Thyroid gland (tissue), 4 donors: ENCODE measurements at regions not wholly inside any gene's neighbourhood (a gene's known extent, or its start where the extent isn't known, plus 50 kb on each side); places are given as distances from the start of the nearest gene placed in this dataset.
A peak's percentile ranks its signal among the peaks of the same experiment; 100 is the strongest.
"Not testable (repeated sequence)": the region's sequence is repeated elsewhere in the genome, so short reads cannot be mapped to it uniquely, and the experiment has no call there.

ENCODE experiments used
- DNase-seq, 2 donors: peaks; one replicate each; pipeline ENCODE4 v3.0.0-alpha.2; 2019
- H3K27ac ChIP-seq, 3 donors: fragments of 200-600 bp; sonication (generic); 1 replicate in 2 of 3; 2 replicates in 1 of 3; pipeline ENCODE4 v1.5.1; 2016 to 2019; ENCODE audit warnings: mild to moderate bottlenecking in 1 of 3, moderate library complexity in 1 of 3
- H3K27me3 ChIP-seq: fragments of 200-600 bp; sonication (generic); one replicate; pipeline ENCODE4 v1.5.1; 2019
- H3K36me3 ChIP-seq, 2 donors: fragments of 200-600 bp; sonication (generic); one replicate each; pipeline ENCODE4 v1.5.1; 2016 to 2019
- H3K4me1 ChIP-seq, 2 donors: fragments of 200-600 bp; sonication (generic); one replicate each; pipeline ENCODE4 v1.5.1; 2017 to 2019
- H3K4me3 ChIP-seq, 3 donors: fragments of 200-600 bp; sonication (generic); replicated peaks in 1 of 3; 1 replicate in 2 of 3; 2 replicates in 1 of 3; pipeline ENCODE4 v1.5.1; 2016; ENCODE audit warnings: mild to moderate bottlenecking in 1 of 3
- H3K9me3 ChIP-seq: fragments of 200-600 bp; sonication (generic); one replicate; pipeline ENCODE4 v1.5.1; 2017
- CTCF ChIP-seq, 6 experiments: fragments of 200-600 bp in 3 of 6; fragments of 450-650 bp in 3 of 6; sonication (generic) in 3 of 6; IDR thresholded peaks; one replicate each; pipeline ENCODE4 v1.5.1; 2016 to 2019; ENCODE audit warnings: antibody characterized with exemption in 6 of 6, mild to moderate bottlenecking in 2 of 6, inconsistent platforms in 1 of 6, moderate library complexity in 1 of 6
- POLR2A ChIP-seq, 2 donors: fragments of 450-650 bp; IDR thresholded peaks; one replicate each; pipeline ENCODE4 v1.6.1; 2017; ENCODE audit warnings: antibody characterized with exemption in 2 of 2, mild to moderate bottlenecking in 2 of 2, moderate library complexity in 1 of 2
- WGBS, 2 donors: methylation state at CpG; one replicate each; pipeline ENCODE4 v1.1.5; 2017; 5-methylcytosine and 5-hydroxymethylcytosine counted together
- intact Hi-C: fragments of 100-400 bp; cut with DNase I; formaldehyde crosslinking; loops from one replicate; pipeline ENCODE4 v1.15.1; 2023

GRCh38 chrX:77070202-77070918 is 376.8 kb upstream of the FGF16 start:
- 20% methylated on average over 3 of the region's 3 CpGs for WGBS, 2 donors
- intact Hi-C loops = no loop called here

GRCh38 chrX:77076896-77077295 is 370.3 kb upstream of the FGF16 start:
- DNase-seq = no peak
- Histone ChIP-seq H3K4me3 (no peak overlapping the region), H3K9me3 (no peaks in the 10 kb centered on the region), H3K36me3 (no peaks in the 10 kb centered on the region), H3K27me3 (no peaks in the 10 kb centered on the region), H3K4me1 (no peaks in the 10 kb centered on the region), H3K27ac (no peak overlapping the region)
- intact Hi-C loops = no loop called here
- TF ChIP-seq CTCF (IDR thresholded peaks at IDR 0.05) (no peak), POLR2A (IDR thresholded peaks at IDR 0.05) (no peak)
- WGBS, 2 donors = 100% methylated on average over 1 of the region's 2 CpGs; no CpG with 5 or more reads in 1 of the 2 donors

More at GRCh38 chrX:77070202-77070918, 376.8 kb upstream of the FGF16 start:
- TF ChIP-seq POLR2A (IDR thresholded peaks at IDR 0.05) (no peak), CTCF (IDR thresholded peaks at IDR 0.05) (no peak)
- DNase-seq = no peak
- Histone ChIP-seq H3K4me3 (no peak overlapping the region), H3K27me3 (no peaks in the 10 kb centered on the region), H3K36me3 (no peaks in the 10 kb centered on the region), H3K9me3 (no peaks in the 10 kb centered on the region), H3K27ac (no peak overlapping the region), H3K4me1 (no peaks in the 10 kb centered on the region)

GRCh38 chrX:77081237-77081636 is 366.0 kb upstream of the FGF16 start:
- H3K4me3 ChIP-seq, H3K27me3 ChIP-seq, intact Hi-C loops, H3K27ac ChIP-seq, H3K4me1 ChIP-seq, DNase-seq, H3K36me3 ChIP-seq, H3K9me3 ChIP-seq: not testable (repeated sequence)
- 31 to 91% methylated on average over 2 to 3 of the region's 3 CpGs for WGBS, 2 donors

- intact Hi-C loops = no loop called here
- no peaks in the 10 kb centered on the region for H3K36me3 ChIP-seq
- no peaks in the 10 kb centered on the region for H3K4me1 ChIP-seq
- no peak for DNase-seq
- no peak overlapping the region for H3K4me3 ChIP-seq
- no peaks in the 10 kb centered on the region for H3K27me3 ChIP-seq
- H3K9me3 ChIP-seq = no peaks in the 10 kb centered on the region
- H3K27ac ChIP-seq = no peak overlapping the region
- TF ChIP-seq CTCF (IDR thresholded peaks at IDR 0.05) (no peak), POLR2A (IDR thresholded peaks at IDR 0.05) (no peak)
- WGBS, 2 donors = 78 to 84% methylated on average over 4 of the region's 4 CpGs
Observed at GRCh38 chrX:77085372-77085771, 361.8 kb upstream of the FGF16 start.

GRCh38 chrX:77087529-77088169 is 359.5 kb upstream of the FGF16 start:
- no peaks in the 10 kb centered on the region for H3K27me3 ChIP-seq
- no peaks in the 10 kb centered on the region for H3K36me3 ChIP-seq
- TF ChIP-seq CTCF (IDR thresholded peaks at IDR 0.05) (no peak), POLR2A (IDR thresholded peaks at IDR 0.05) (no peak)
- H3K27ac ChIP-seq = peak overlapping the region in 1 of 3 donors; percentile 43
- peak; percentile 9 to 14 for DNase-seq
- no peak overlapping the region for H3K4me3 ChIP-seq
- H3K9me3 ChIP-seq = no peaks in the 10 kb centered on the region
- WGBS, 2 donors = 54 to 60% methylated on average over 6 to 7 of the region's 7 CpGs
- H3K4me1 ChIP-seq = no peaks in the 10 kb centered on the region
- intact Hi-C loops = no loop called here
